ENCODE measurements at regions not wholly inside any gene's neighbourhood (a gene's known extent, or its start where the extent isn't known, plus 50 kb on each side); places are given as distances from the start of the nearest gene placed in this dataset.

DNA sequence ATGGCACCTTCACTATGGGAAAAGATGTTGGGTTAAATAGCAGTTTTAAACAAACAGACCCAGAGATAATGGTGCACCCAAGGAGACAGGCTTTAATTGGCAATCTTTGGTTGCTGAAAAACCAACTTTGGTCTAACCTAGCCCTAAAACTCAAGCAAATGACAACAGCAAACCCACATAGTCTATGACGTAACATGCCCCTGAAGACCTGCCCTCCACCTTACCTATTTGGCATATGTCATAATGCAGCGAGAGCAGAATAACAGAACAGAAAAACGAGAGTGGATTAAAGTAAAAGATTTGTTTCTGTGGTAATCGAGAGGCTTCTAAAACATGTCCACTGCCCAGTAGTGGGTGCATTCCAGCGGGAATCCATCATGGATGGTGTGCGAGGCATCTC, 200.7 kb downstream of the DCDC2C start:
- TF ChIP-seq, protein P1, sequence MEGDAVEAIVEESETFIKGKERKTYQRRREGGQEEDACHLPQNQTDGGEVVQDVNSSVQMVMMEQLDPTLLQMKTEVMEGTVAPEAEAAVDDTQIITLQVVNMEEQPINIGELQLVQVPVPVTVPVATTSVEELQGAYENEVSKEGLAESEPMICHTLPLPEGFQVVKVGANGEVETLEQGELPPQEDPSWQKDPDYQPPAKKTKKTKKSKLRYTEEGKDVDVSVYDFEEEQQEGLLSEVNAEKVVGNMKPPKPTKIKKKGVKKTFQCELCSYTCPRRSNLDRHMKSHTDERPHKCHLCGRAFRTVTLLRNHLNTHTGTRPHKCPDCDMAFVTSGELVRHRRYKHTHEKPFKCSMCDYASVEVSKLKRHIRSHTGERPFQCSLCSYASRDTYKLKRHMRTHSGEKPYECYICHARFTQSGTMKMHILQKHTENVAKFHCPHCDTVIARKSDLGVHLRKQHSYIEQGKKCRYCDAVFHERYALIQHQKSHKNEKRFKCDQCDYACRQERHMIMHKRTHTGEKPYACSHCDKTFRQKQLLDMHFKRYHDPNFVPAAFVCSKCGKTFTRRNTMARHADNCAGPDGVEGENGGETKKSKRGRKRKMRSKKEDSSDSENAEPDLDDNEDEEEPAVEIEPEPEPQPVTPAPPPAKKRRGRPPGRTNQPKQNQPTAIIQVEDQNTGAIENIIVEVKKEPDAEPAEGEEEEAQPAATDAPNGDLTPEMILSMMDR (conservative IDR thresholded peaks at IDR 0.05): no peak
- no peak for TF ChIP-seq ZFX (IDR thresholded peaks at IDR 0.05)

Measured in C4-2B (cell line).